SK-N-SH (cell line): ENCODE measurements at regions not wholly inside any gene's neighbourhood (a gene's known extent, or its start where the extent isn't known, plus 50 kb on each side); places are given as distances from the start of the nearest gene placed in this dataset.

ENCODE experiments used
- CTCF ChIA-PET: fragments of 300-600, 350-600 bp; formaldehyde crosslinking; extraction: SDS; loops from one replicate; lab custom pipeline; 2021; lab: Yijun Ruan, JAX
- POLR2A ChIA-PET: fragments of 350-600 bp; sonication (Branson Sonifier 250); formaldehyde crosslinking; extraction: SDS; loops from one replicate; lab custom pipeline; 2020; ENCODE audit warnings: antibody characterized with exemption, inconsistent platforms; lab: Yijun Ruan, JAX
- DNase-seq: peaks from one replicate; pipeline ENCODE4 v3.0.0; 2012
- H2AFZ ChIP-seq: fragments of 200-600 bp; sonication (generic); 2 replicates; pipeline ENCODE4 v1.8.1; 2016; ENCODE audit warnings: antibody characterized with exemption, mild to moderate bottlenecking, low read depth
- H3F3A ChIP-seq: fragments of 200-600 bp; sonication (generic); replicated peaks from 2 replicates; pipeline ENCODE3; 2016; ENCODE audit warnings: antibody characterized with exemption, mild to moderate bottlenecking; ENCODE audit not compliant: insufficient read depth
- H3K27ac ChIP-seq, 2 experiments: fragments of 200-500 bp in 1 of 2; fragments of 200-600 bp in 1 of 2; sonication (Bioruptor generic) in 1 of 2; sonication (generic), shearing (Covaris generic) in 1 of 2; 2 replicates each; pipeline versions ENCODE4 v1.5.1 to v1.6.1; 2014 to 2016; ENCODE audit warnings: low read depth in 2 of 2, inconsistent platforms in 1 of 2, low read length in 1 of 2, mild to moderate bottlenecking in 1 of 2, mixed read lengths in 1 of 2
- H3K27me3 ChIP-seq: fragments of 200-600 bp; sonication (generic), shearing (Covaris generic); 2 replicates; pipeline ENCODE4 v1.6.1; 2016; ENCODE audit warnings: mixed run types; ENCODE audit not compliant: insufficient read depth
- H3K36me3 ChIP-seq, 2 experiments: fragments of 200-500 bp in 1 of 2; fragments of 200-600 bp in 1 of 2; sonication (Bioruptor generic) in 1 of 2; sonication (generic) in 1 of 2; replicated peaks in 1 of 2; 2 replicates each; pipeline versions ENCODE3 to v1.5.1; 2014 to 2016; ENCODE audit warnings: low read length in 1 of 2, mild to moderate bottlenecking in 1 of 2; ENCODE audit not compliant: insufficient read depth in 2 of 2, control insufficient read depth in 1 of 2
- H3K4me1 ChIP-seq, 2 experiments: fragments of 200-500 bp in 1 of 2; fragments of 200-600 bp in 1 of 2; sonication (Bioruptor generic) in 1 of 2; sonication (generic), shearing (Covaris generic) in 1 of 2; 2 replicates each; pipeline versions ENCODE4 v1.5.1 to v1.6.1; 2014 to 2016; ENCODE audit warnings: low read depth in 1 of 2, low read length in 1 of 2, mixed run types in 1 of 2; ENCODE audit not compliant: insufficient read depth in 2 of 2, control insufficient read depth in 1 of 2
- H3K4me2 ChIP-seq: fragments of 200-600 bp; sonication (generic), shearing (Covaris generic); 2 replicates; pipeline ENCODE4 v1.6.1; 2017; ENCODE audit warnings: mixed run types
- H3K4me3 ChIP-seq, 2 experiments: fragments of 200-500 bp in 1 of 2; fragments of 200-600 bp in 1 of 2; sonication (Bioruptor generic) in 1 of 2; sonication (generic), shearing (Covaris generic) in 1 of 2; 2 replicates each; pipeline versions ENCODE4 v1.5.1 to v1.8.1; 2014 to 2016; ENCODE audit warnings: low read depth in 2 of 2, inconsistent platforms in 1 of 2, low read length in 1 of 2, mild to moderate bottlenecking in 1 of 2, mixed read lengths in 1 of 2, moderate library complexity in 1 of 2
- H3K79me2 ChIP-seq: fragments of 200-600 bp; sonication (generic); 2 replicates; pipeline ENCODE4 v1.8.1; 2017; ENCODE audit warnings: mild to moderate bottlenecking; ENCODE audit not compliant: insufficient read depth
- H3K9ac ChIP-seq: fragments of 200-600 bp; sonication (generic); 2 replicates; pipeline ENCODE4 v1.6.1; 2017; ENCODE audit warnings: mixed run types
- H3K9me2 ChIP-seq: fragments of 200-600 bp; sonication (generic); 2 replicates; pipeline ENCODE4 v1.6.1; 2017; ENCODE audit warnings: mixed run types
- H3K9me3 ChIP-seq: fragments of 200-600 bp; sonication (generic); 2 replicates; pipeline ENCODE4 v1.6.1; 2017; ENCODE audit warnings: mixed run types, mild to moderate bottlenecking, moderate library complexity
- H4K20me1 ChIP-seq: fragments of 200-600 bp; sonication (generic); 2 replicates; pipeline ENCODE4 v1.6.1; 2017; ENCODE audit warnings: mild to moderate bottlenecking, mixed run types; ENCODE audit not compliant: insufficient read depth
- CTCF ChIP-seq: fragments of 200-600 bp; sonication (generic); IDR thresholded peaks from 2 replicates; pipeline ENCODE4 v1.6.1; 2017; ENCODE audit warnings: antibody characterized with exemption, mild to moderate bottlenecking, moderate library complexity
- ELF1 ChIP-seq: IDR thresholded peaks from 2 replicates; pipeline ENCODE4 v1.4.0; 2012
- EP300 ChIP-seq, 2 experiments: IDR thresholded peaks; 2 replicates each; pipeline versions ENCODE4 v1.4.0 to v1.6.1; 2012; ENCODE audit warnings: borderline replicate concordance in 1 of 2, low read depth in 1 of 2, low read length in 1 of 2
- FOSL2 ChIP-seq: IDR thresholded peaks from 2 replicates; pipeline ENCODE4 v1.4.0; 2012; ENCODE audit warnings: low read depth, mild to moderate bottlenecking, moderate library complexity, borderline replicate concordance
- FOXM1 ChIP-seq: IDR thresholded peaks from 2 replicates; pipeline ENCODE4 v1.4.0; 2012; ENCODE audit warnings: low read depth, mild to moderate bottlenecking
- GABPA ChIP-seq: IDR thresholded peaks from 2 replicates; pipeline ENCODE4 v1.4.0; 2012; ENCODE audit warnings: low read depth, mild to moderate bottlenecking
- MEF2A ChIP-seq: IDR thresholded peaks from 2 replicates; pipeline ENCODE4 v1.4.0; 2012; ENCODE audit warnings: low read depth, borderline replicate concordance
- RAD21 ChIP-seq: IDR thresholded peaks from 2 replicates; pipeline ENCODE4 v1.6.1; 2012; ENCODE audit warnings: mild to moderate bottlenecking, low read length
- RXRA ChIP-seq: IDR thresholded peaks from 2 replicates; pipeline ENCODE4 v1.4.0; 2012; ENCODE audit warnings: low read depth, mild to moderate bottlenecking, borderline replicate concordance
- SIN3A ChIP-seq: IDR thresholded peaks from 2 replicates; pipeline ENCODE4 v1.6.1; 2012; ENCODE audit warnings: low read depth, mild to moderate bottlenecking, low read length, moderate library complexity, borderline replicate concordance
- USF1 ChIP-seq: IDR thresholded peaks from 2 replicates; pipeline ENCODE4 v1.4.0; 2012; ENCODE audit warnings: low read depth, borderline replicate concordance
- WGBS: methylation state at CpG from one replicate; pipeline ENCODE4 v1.1.6; 2017; ENCODE audit warnings: low lambda C conversion rate; 5-methylcytosine and 5-hydroxymethylcytosine counted together

GRCh38 chr2:126790987-126791780 lies 107.5 kb upstream of the TEX51 start:
- TF ChIP-seq GABPA (no peak), ELF1 (no peak)
- no peak overlapping the region for H3K4me3 ChIP-seq
- H3K27ac ChIP-seq: no peak overlapping the region
- no peaks in the 10 kb centered on the region for H3K36me3 ChIP-seq
- POLR2A ChIA-PET: no interaction called here
- H3K4me2 ChIP-seq: no peak overlapping the region
- no peaks in the 10 kb centered on the region for H3K9me2 ChIP-seq
- CTCF ChIA-PET: interaction anchor here (9.9 kb wide), 1 partner anchor 180 kb away, joined by 80 read pairs; no protein-coding TSS in a partner anchor
- no peaks in the 10 kb centered on the region for H3F3A ChIP-seq
- no peak overlapping the region for H3K9ac ChIP-seq
- no peaks in the 10 kb centered on the region for H3K9me3 ChIP-seq
- H2AFZ ChIP-seq: no peak overlapping the region
- no peaks in the 10 kb centered on the region for H4K20me1 ChIP-seq
- no peaks in the 10 kb centered on the region for H3K27me3 ChIP-seq
- peaks cover 0 to 9% of the 10 kb centered on the region in 2 experiments; a peak in 1 of 4 replicates for H3K4me1 ChIP-seq
- WGBS: 52% methylated on average over 18 of the region's 18 CpGs
- no peak for DNase-seq
- no peaks in the 10 kb centered on the region for H3K79me2 ChIP-seq

- Histone ChIP-seq H2AFZ (no peak overlapping the region), H3K79me2 (no peaks in the 10 kb centered on the region), H3K27me3 (no peaks in the 10 kb centered on the region), H3K36me3 (no peaks in the 10 kb centered on the region), H3K27ac (no peak overlapping the region), H3K4me1 (peaks cover 0 to 9% of the 10 kb centered on the region in 2 experiments; a peak in 1 of 4 replicates), H3F3A (no peaks in the 10 kb centered on the region), H4K20me1 (no peaks in the 10 kb centered on the region), H3K4me2 (no peak overlapping the region), H3K9ac (no peak overlapping the region), H3K9me3 (no peaks in the 10 kb centered on the region), H3K4me3 (no peak overlapping the region), H3K9me2 (no peaks in the 10 kb centered on the region)
- POLR2A ChIA-PET: no interaction called here
- CTCF ChIA-PET: interaction anchor here (1.2 to 9.9 kb wide), 2 partner anchors 9 to 179 kb away, joined by 4 to 80 read pairs; no protein-coding TSS in a partner anchor
- no peak for DNase-seq
- WGBS: 23% methylated on average over 4 of the region's 5 CpGs
- TF ChIP-seq SIN3A (no peak), FOXM1 (no peak), EP300 (IDR thresholded peaks at IDR 0.05; ENCODE audit: borderline replicate concordance in 1 of 2, low read depth in 1 of 2, low read length in 1 of 2) (no peak), FOSL2 (no peak), USF1 (no peak), CTCF (no peak), RXRA (no peak), RAD21 (no peak), MEF2A (no peak), GABPA (no peak)
- TF ChIP-seq, all 33 proteins: peak for 0
These were observed 106.5 kb upstream of the TEX51 start for GRCh38 chr2:126792186-126792585.
